ENCODE measurements at regions not wholly inside any gene's neighbourhood (a gene's known extent, or its start where the extent isn't known, plus 50 kb on each side); places are given as distances from the start of the nearest gene placed in this dataset.
"Not testable (repeated sequence)": the region's sequence is repeated elsewhere in the genome, so short reads cannot be mapped to it uniquely, and the experiment has no call there.

GRCh38 chr1:163999131-163999530 is 559.9 kb upstream of the PBX1 start:
- DNase-seq (ENCODE audit: low read depth): no peak

- not testable (repeated sequence) for DNase-seq (ENCODE audit: low read depth)
Measured at GRCh38 chr1:164006186-164006585, 552.8 kb upstream of the PBX1 start.

GRCh38 chr1:164006621-164007020 is 552.4 kb upstream of the PBX1 start:
- no peak for DNase-seq (ENCODE audit: low read depth)

- no peak for DNase-seq (ENCODE audit: low read depth)
Measured at GRCh38 chr1:164017239-164017638, 541.7 kb upstream of the PBX1 start.

GRCh38 chr1:164020391-164020790 is 538.6 kb upstream of the PBX1 start:
- no peak for DNase-seq (ENCODE audit: low read depth)

- no peak for DNase-seq (ENCODE audit: low read depth)
Measured at GRCh38 chr1:164021813-164022212, 537.2 kb upstream of the PBX1 start.

- no peak for DNase-seq (ENCODE audit: low read depth)
Measured at GRCh38 chr1:164033782-164034181, 525.2 kb upstream of the PBX1 start.

- DNase-seq (ENCODE audit: low read depth): no peak
Measured at GRCh38 chr1:164040754-164041153, 518.2 kb upstream of the PBX1 start.

GRCh38 chr1:164051782-164052181 is 507.2 kb upstream of the PBX1 start:
- DNase-seq (ENCODE audit: low read depth): peak; percentile 30

GRCh38 chr1:164054331-164054730 is 504.7 kb upstream of the PBX1 start:
- no peak for DNase-seq (ENCODE audit: low read depth)

GRCh38 chr1:164058198-164058597 is 500.8 kb upstream of the PBX1 start:
- DNase-seq (ENCODE audit: low read depth): peak; percentile 42

- no peak for DNase-seq (ENCODE audit: low read depth)
Measured at GRCh38 chr1:164061528-164061927, 497.5 kb upstream of the PBX1 start.

- peak; percentile 35 for DNase-seq (ENCODE audit: low read depth)
Measured at GRCh38 chr1:164064501-164064900, 494.5 kb upstream of the PBX1 start.

GRCh38 chr1:164071288-164071687 is 487.7 kb upstream of the PBX1 start:
- DNase-seq (ENCODE audit: low read depth): no peak

- no peak for DNase-seq (ENCODE audit: low read depth)
Measured at GRCh38 chr1:164086832-164087231, 472.2 kb upstream of the PBX1 start.

GRCh38 chr1:164087906-164088453 is 471.0 kb upstream of the PBX1 start:
- DNase-seq (ENCODE audit: low read depth): no peak

GRCh38 chr1:164092603-164093353 is 466.2 kb upstream of the PBX1 start:
- DNase-seq (ENCODE audit: low read depth): no peak

- no peak for DNase-seq (ENCODE audit: low read depth)
Measured at GRCh38 chr1:164093543-164093942, 465.4 kb upstream of the PBX1 start.

- no peak for DNase-seq (ENCODE audit: low read depth)
Measured at GRCh38 chr1:164101802-164102201, 457.2 kb upstream of the PBX1 start.

- no peak for DNase-seq (ENCODE audit: low read depth)
Measured at GRCh38 chr1:164131949-164132348, 427.0 kb upstream of the PBX1 start.

- DNase-seq (ENCODE audit: low read depth): no peak
Measured at GRCh38 chr1:164137273-164137925, 421.6 kb upstream of the PBX1 start.

- no peak for DNase-seq (ENCODE audit: low read depth)
Measured at GRCh38 chr1:164141797-164142196, 417.2 kb upstream of the PBX1 start.

GRCh38 chr1:164154622-164155021 is 404.4 kb upstream of the PBX1 start:
- no peak for DNase-seq (ENCODE audit: low read depth)

Data from amniotic epithelial cell (primary cell).